CD4-positive, alpha-beta T cell (primary cell): ENCODE measurements at regions not wholly inside any gene's neighbourhood (a gene's known extent, or its start where the extent isn't known, plus 50 kb on each side); places are given as distances from the start of the nearest gene placed in this dataset.
"Not testable (repeated sequence)": the region's sequence is repeated elsewhere in the genome, so short reads cannot be mapped to it uniquely, and the experiment has no call there.

Experiments
- ATAC-seq: fragments of 200-7000 bp; cut with Tn5 transposase; one replicate; pipeline ENCODE4 v1.10.0; 2022; ENCODE audit warnings: mild to moderate bottlenecking; ENCODE audit not compliant: poor library complexity
- CTCF ChIA-PET: fragments of 350-600 bp; sonication (Branson Sonifier 250); formaldehyde crosslinking; loops from one replicate; lab custom pipeline; 2021; ENCODE audit warnings: antibody characterized with exemption, inconsistent platforms; lab: Charles Lee
- POLR2A ChIA-PET: fragments of 350-600 bp; sonication (Branson Sonifier 250); formaldehyde crosslinking; loops from one replicate; lab custom pipeline; 2021; ENCODE audit warnings: antibody characterized with exemption, inconsistent platforms; lab: Charles Lee
- DNase-seq, 14 experiments: peaks; one replicate each; pipeline ENCODE4 v3.0.0-alpha.2; 2013 to 2020; ENCODE audit warnings: mixed read lengths in 2 of 14
- H3K27ac ChIP-seq, 2 donors: one replicate each; pipeline versions ENCODE4 v1.5.1 to v1.7.0; 2013; ENCODE audit warnings: low read length in 2 of 2, low read depth in 1 of 2, mild to moderate bottlenecking in 1 of 2
- H3K27me3 ChIP-seq, 2 experiments: 1 replicate in 1 of 2; 2 replicates in 1 of 2; pipeline versions ENCODE4 v1.6.1 to v1.7.0; 2013; ENCODE audit warnings: low read length in 2 of 2, control low read depth in 1 of 2, mild to moderate bottlenecking in 1 of 2, moderate library complexity in 1 of 2; ENCODE audit not compliant: insufficient read depth in 2 of 2, control insufficient read depth in 1 of 2
- H3K36me3 ChIP-seq: one replicate; pipeline ENCODE4 v1.6.1; 2013; ENCODE audit warnings: low read length, control low read depth; ENCODE audit not compliant: insufficient read depth
- H3K4me1 ChIP-seq: one replicate; pipeline ENCODE4 v1.6.1; 2013; ENCODE audit warnings: low read length, control low read depth; ENCODE audit not compliant: insufficient read depth
- H3K4me3 ChIP-seq: one replicate; pipeline ENCODE4 v1.5.1; 2013; ENCODE audit warnings: mild to moderate bottlenecking, low read length, moderate library complexity
- H3K9me3 ChIP-seq, 2 experiments: 1 replicate in 1 of 2; 2 replicates in 1 of 2; pipeline versions ENCODE4 v1.6.1 to v1.7.0; 2013; ENCODE audit warnings: low read length in 2 of 2, mild to moderate bottlenecking in 2 of 2, control low read depth in 1 of 2, moderate library complexity in 1 of 2; ENCODE audit not compliant: control insufficient read depth in 1 of 2, insufficient read depth in 1 of 2
- H3K27ac Mint-ChIP-seq: one replicate; pipeline ENCODE4 v1.8.0; 2020; ENCODE audit warnings: mixed read lengths
- H3K27me3 Mint-ChIP-seq: one replicate; pipeline ENCODE4 v1.8.0; 2021; ENCODE audit warnings: mixed read lengths
- H3K36me3 Mint-ChIP-seq: one replicate; pipeline ENCODE4 v1.8.0; 2021; ENCODE audit warnings: low read depth, mixed read lengths
- H3K4me1 Mint-ChIP-seq: one replicate; pipeline ENCODE4 v1.8.0; 2021; ENCODE audit warnings: low read depth, mixed read lengths
- H3K4me3 Mint-ChIP-seq: one replicate; pipeline ENCODE4 v1.8.0; 2020; ENCODE audit warnings: mild to moderate bottlenecking, mixed read lengths
- H3K9me3 Mint-ChIP-seq: one replicate; pipeline ENCODE4 v1.8.0; 2020; ENCODE audit warnings: mixed read lengths
- CTCF ChIP-seq: fragments of 200-600 bp; IDR thresholded peaks from one replicate; pipeline ENCODE4 v1.8.0; 2022; ENCODE audit warnings: antibody characterized with exemption, mild to moderate bottlenecking
- intact Hi-C, 2 experiments: fragments of 100-400 bp; cut with DNase I in 1 of 2; cut with micrococcal nuclease in 1 of 2; formaldehyde crosslinking; loops; one replicate each; pipeline versions ENCODE4 v1.15.1 to v1.9.0; 2023 to 2025; cut with DNase I, micrococcal nuclease

GRCh38 chr3:77746892-77747291 lies 707.0 kb downstream of the ROBO2 start:
- H3K4me1 ChIP-seq, result no peaks in the 10 kb centered on the region
- no peak overlapping the region for H3K27ac ChIP-seq
- Mint-ChIP-seq H3K9me3 (peaks cover 7% of the 10 kb centered on the region), H3K4me1 (no peaks in the 10 kb centered on the region), H3K36me3 (no peaks in the 10 kb centered on the region), H3K27ac (no peak overlapping the region), H3K4me3 (no peak overlapping the region), H3K27me3 (no peaks in the 10 kb centered on the region)
- DNase-seq (no peak), ATAC-seq (no peak)
- H3K4me3 ChIP-seq, result no peak overlapping the region
- CTCF ChIA-PET, result no interaction called here
- no peak for TF ChIP-seq CTCF
- H3K27me3 ChIP-seq, result no peaks in the 10 kb centered on the region
- POLR2A ChIA-PET, result no interaction called here
- peaks cover 0 to 7% of the 10 kb centered on the region in 2 experiments for H3K9me3 ChIP-seq
- H3K36me3 ChIP-seq, result no peaks in the 10 kb centered on the region
- intact Hi-C loops, result no loop called here

GRCh38 chr3:77756397-77756975 lies 716.6 kb downstream of the ROBO2 start:
- H3K27me3 Mint-ChIP-seq, H3K27ac ChIP-seq, intact Hi-C loops, POLR2A ChIA-PET, H3K36me3 Mint-ChIP-seq, DNase-seq, ATAC-seq, H3K4me3 ChIP-seq, H3K27me3 ChIP-seq, H3K9me3 Mint-ChIP-seq, H3K4me1 Mint-ChIP-seq, H3K36me3 ChIP-seq, H3K4me3 Mint-ChIP-seq, CTCF ChIA-PET, H3K4me1 ChIP-seq, H3K27ac Mint-ChIP-seq: not testable (repeated sequence)
- H3K9me3 ChIP-seq, result peaks cover 0 to 12% of the 10 kb centered on the region in 2 experiments

GRCh38 chr3:77772459-77772858 lies 732.6 kb downstream of the ROBO2 start:
- Mint-ChIP-seq H3K27ac (no peak overlapping the region), H3K4me1 (no peaks in the 10 kb centered on the region), H3K4me3 (no peak overlapping the region), H3K36me3 (no peaks in the 10 kb centered on the region), H3K27me3 (no peaks in the 10 kb centered on the region), H3K9me3 (no peaks in the 10 kb centered on the region)
- no peak overlapping the region for H3K4me3 ChIP-seq
- DNase-seq, result no peak
- no peaks in the 10 kb centered on the region for H3K4me1 ChIP-seq
- H3K27me3 ChIP-seq, result no peaks in the 10 kb centered on the region
- no peaks in the 10 kb centered on the region for H3K9me3 ChIP-seq
- no peak for TF ChIP-seq CTCF
- CTCF ChIA-PET, result no interaction called here
- POLR2A ChIA-PET, result no interaction called here
- intact Hi-C loops, result no loop called here
- ATAC-seq, result no peak
- H3K27ac ChIP-seq, result no peak overlapping the region
- no peaks in the 10 kb centered on the region for H3K36me3 ChIP-seq

- CTCF ChIA-PET, result no interaction called here
- H3K27ac ChIP-seq, result no peak overlapping the region
- DNase-seq (no peak), ATAC-seq (no peak)
- no peaks in the 10 kb centered on the region for H3K27me3 Mint-ChIP-seq
- no peaks in the 10 kb centered on the region for H3K4me1 Mint-ChIP-seq
- H3K4me3 Mint-ChIP-seq, result no peak overlapping the region
- POLR2A ChIA-PET, result no interaction called here
- H3K9me3 ChIP-seq, result no peaks in the 10 kb centered on the region
- TF ChIP-seq CTCF, result no peak
- no peaks in the 10 kb centered on the region for H3K36me3 Mint-ChIP-seq
- no peaks in the 10 kb centered on the region for H3K4me1 ChIP-seq
- no peak overlapping the region for H3K4me3 ChIP-seq
- intact Hi-C loops, result no loop called here
- H3K36me3 ChIP-seq, result no peaks in the 10 kb centered on the region
- H3K9me3 Mint-ChIP-seq, result no peaks in the 10 kb centered on the region
- no peaks in the 10 kb centered on the region for H3K27me3 ChIP-seq
- no peak overlapping the region for H3K27ac Mint-ChIP-seq
These were observed 733.2 kb downstream of the ROBO2 start for GRCh38 chr3:77773084-77773483.
